ENCODE measurements at regions not wholly inside any gene's neighbourhood (a gene's known extent, or its start where the extent isn't known, plus 50 kb on each side); places are given as distances from the start of the nearest gene placed in this dataset.

DNA sequence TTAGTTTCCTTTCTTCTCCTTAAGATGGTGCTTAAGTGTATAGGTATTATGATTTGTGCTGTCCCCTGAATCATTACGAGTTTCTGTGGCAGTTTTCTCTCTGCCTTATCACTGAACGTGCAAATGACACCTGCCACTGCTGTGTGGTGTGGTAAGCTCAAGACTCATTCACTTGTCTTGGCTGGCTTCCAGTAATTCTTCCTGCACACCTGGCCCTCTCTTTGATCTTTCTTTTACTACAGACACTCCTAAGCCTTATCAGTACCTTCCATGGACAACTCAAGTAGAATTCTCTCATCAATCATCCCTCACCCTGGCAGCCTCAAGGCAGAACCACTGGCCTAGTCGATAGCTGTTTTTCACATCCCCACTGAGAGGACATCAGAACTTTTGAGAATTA is 82.6 kb upstream of the ADAMTS19 start:
- Histone ChIP-seq H3K9ac (ENCODE audit: low read length) (no peak overlapping the region), H3K4me1 (ENCODE audit: control insufficient read depth, insufficient read depth, low read length) (no peaks in the 10 kb centered on the region), H3K9me3 (ENCODE audit: control insufficient read depth, low read length) (no peaks in the 10 kb centered on the region), H3K4me3 (ENCODE audit: low read length) (no peak overlapping the region), H3K36me3 (ENCODE audit: control insufficient read depth, insufficient read depth, low read length, severe bottlenecking) (no peaks in the 10 kb centered on the region), H3K27me3 (replicated peaks; ENCODE audit: control insufficient read depth, insufficient read depth, low read length) (no peaks in the 10 kb centered on the region)
- DNase-seq (ENCODE audit: low read depth) = no peak

DNA sequence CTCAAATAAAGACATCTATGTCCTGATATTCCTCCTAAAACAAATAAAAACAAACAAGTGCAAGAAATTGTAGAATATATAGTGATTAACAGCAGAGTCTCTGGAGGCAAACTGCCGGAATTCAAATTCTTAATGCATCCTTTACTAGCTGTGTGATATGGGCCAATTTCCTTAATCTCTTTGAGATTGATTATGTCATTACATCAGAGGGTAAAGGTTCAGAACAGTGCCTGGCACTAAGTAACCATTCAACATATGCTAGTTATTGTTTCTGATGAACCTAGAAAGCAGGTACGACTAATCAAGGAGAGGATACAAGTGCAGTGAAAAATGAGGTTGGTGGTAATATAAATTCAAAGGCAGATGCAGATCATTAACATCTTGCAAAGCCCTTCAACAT is 81.1 kb upstream of the ADAMTS19 start:
- Histone ChIP-seq H3K36me3 (ENCODE audit: control insufficient read depth, insufficient read depth, low read length, severe bottlenecking) (no peaks in the 10 kb centered on the region), H3K9me3 (ENCODE audit: control insufficient read depth, low read length) (no peaks in the 10 kb centered on the region), H3K4me3 (ENCODE audit: low read length) (no peak overlapping the region), H3K4me1 (ENCODE audit: control insufficient read depth, insufficient read depth, low read length) (peaks cover 8% of the 10 kb centered on the region), H3K27me3 (replicated peaks; ENCODE audit: control insufficient read depth, insufficient read depth, low read length) (no peaks in the 10 kb centered on the region), H3K9ac (ENCODE audit: low read length) (no peak overlapping the region)
- DNase-seq (ENCODE audit: low read depth) = no peak

DNA sequence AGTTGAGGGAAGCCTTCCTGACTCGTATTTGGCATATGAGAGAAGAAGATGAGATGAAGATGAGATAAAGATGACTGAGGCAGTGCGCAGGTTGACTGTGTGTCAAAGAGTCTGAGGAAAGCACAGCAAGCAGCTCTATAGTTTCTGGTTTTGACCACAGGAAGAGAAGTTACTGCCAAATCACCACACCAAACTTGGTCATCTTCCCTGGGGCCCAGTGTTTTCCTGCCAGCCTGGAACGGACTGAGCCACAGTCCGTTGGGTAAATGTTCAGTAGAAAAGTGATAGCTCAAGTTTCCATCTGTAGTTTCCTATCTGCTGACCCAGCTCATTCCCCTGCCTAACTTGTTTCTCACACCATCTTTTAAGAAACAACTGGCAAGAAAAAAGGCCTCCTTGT is 80.7 kb upstream of the ADAMTS19 start:
- Histone ChIP-seq H3K9ac (ENCODE audit: low read length) (no peak overlapping the region), H3K36me3 (ENCODE audit: control insufficient read depth, insufficient read depth, low read length, severe bottlenecking) (no peaks in the 10 kb centered on the region), H3K4me3 (ENCODE audit: low read length) (no peak overlapping the region), H3K4me1 (ENCODE audit: control insufficient read depth, insufficient read depth, low read length) (peaks cover 8% of the 10 kb centered on the region), H3K9me3 (ENCODE audit: control insufficient read depth, low read length) (no peaks in the 10 kb centered on the region), H3K27me3 (replicated peaks; ENCODE audit: control insufficient read depth, insufficient read depth, low read length) (no peaks in the 10 kb centered on the region)
- DNase-seq (ENCODE audit: low read depth) = peak; percentile 15

DNA sequence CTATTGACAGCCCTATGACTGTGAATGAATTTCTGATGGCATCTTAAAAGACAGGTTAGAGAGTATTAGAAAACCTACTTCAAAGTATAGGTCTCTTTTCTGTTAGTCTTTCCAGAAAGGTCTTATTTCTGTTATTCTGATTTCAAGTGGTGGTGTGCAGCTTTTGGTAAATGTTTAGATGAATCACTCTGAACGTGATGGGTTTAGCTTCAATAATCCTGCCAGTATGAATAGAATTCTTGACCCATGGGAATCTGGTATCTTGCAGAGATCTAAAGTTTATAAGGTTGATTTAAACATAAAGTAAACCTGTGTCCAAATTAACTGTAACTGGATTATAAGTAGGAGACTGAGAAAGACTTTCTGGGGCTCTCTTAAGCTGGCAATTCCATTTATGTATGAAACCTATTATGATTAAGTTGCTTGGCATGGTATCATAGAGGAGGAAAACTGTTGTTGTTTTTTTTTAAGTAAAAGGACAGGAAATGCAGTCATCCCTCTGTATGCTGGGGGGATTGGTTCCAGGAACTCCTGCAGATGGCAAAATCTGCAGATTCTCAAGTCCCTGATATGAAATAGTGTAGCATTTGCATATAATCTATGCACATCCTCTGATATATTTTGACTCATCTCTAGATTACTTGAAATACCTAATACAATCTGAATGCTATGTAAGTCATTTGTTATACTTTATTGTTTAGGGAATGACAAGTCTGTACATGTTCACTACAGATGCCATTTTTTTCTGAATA is 77.0 kb upstream of the ADAMTS19 start:
- Histone ChIP-seq H3K4me1 (ENCODE audit: control insufficient read depth, insufficient read depth, low read length) (peaks cover 8% of the 10 kb centered on the region), H3K9me3 (ENCODE audit: control insufficient read depth, low read length) (no peaks in the 10 kb centered on the region), H3K36me3 (ENCODE audit: control insufficient read depth, insufficient read depth, low read length, severe bottlenecking) (no peaks in the 10 kb centered on the region), H3K9ac (ENCODE audit: low read length) (no peak overlapping the region), H3K27me3 (replicated peaks; ENCODE audit: control insufficient read depth, insufficient read depth, low read length) (no peaks in the 10 kb centered on the region), H3K4me3 (ENCODE audit: low read length) (no peak overlapping the region)
- DNase-seq (ENCODE audit: low read depth) = peak; percentile 38

DNA sequence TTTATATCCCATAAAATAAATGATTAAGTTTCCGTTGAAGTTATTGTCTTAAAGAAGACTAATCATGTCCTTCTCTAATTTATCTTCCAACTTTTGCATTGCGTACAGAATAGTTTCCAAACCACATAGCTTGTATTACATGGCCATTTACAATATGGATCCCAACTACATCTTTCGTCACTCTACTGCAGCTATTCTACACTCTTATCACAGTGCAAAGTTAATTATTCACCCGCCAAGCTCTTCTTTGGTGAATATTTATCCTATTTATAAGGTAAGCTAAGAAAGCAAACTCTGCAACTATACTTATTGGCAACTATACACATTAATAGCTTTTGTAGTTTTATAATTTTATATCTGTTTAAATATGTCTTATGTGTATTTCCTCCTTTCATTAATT is 75.9 kb upstream of the ADAMTS19 start:
- no peaks in the 10 kb centered on the region for H3K36me3 ChIP-seq (ENCODE audit: control insufficient read depth, insufficient read depth, low read length, severe bottlenecking)
- H3K4me3 ChIP-seq (ENCODE audit: low read length) = no peak overlapping the region
- H3K4me1 ChIP-seq (ENCODE audit: control insufficient read depth, insufficient read depth, low read length) = peaks cover 8% of the 10 kb centered on the region
- H3K9ac ChIP-seq (ENCODE audit: low read length) = no peak overlapping the region
- no peaks in the 10 kb centered on the region for H3K9me3 ChIP-seq (ENCODE audit: control insufficient read depth, low read length)
- DNase-seq (ENCODE audit: low read depth) = no peak
- no peaks in the 10 kb centered on the region for H3K27me3 ChIP-seq (replicated peaks; ENCODE audit: control insufficient read depth, insufficient read depth, low read length)

DNA sequence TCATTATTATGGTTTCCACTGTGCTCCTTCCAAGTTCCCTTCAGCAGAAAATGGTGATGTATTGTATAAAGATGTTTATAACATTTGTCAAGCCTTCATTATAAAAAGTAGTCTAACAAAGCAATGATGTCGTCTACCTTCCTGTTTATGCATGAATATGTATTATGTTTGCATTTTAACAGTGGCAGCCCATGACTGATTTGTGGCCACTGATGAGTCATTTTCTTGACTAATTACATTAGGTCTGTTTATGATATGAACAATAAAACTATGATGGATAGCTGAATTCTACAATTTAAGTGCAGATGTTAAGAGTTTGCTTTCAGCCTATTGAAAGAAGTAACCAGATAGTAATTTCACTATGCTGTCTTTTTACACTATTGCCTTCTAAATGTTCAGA is 75.4 kb upstream of the ADAMTS19 start:
- Histone ChIP-seq H3K36me3 (ENCODE audit: control insufficient read depth, insufficient read depth, low read length, severe bottlenecking) (no peaks in the 10 kb centered on the region), H3K9me3 (ENCODE audit: control insufficient read depth, low read length) (no peaks in the 10 kb centered on the region), H3K4me3 (ENCODE audit: low read length) (no peak overlapping the region), H3K4me1 (ENCODE audit: control insufficient read depth, insufficient read depth, low read length) (peaks cover 8% of the 10 kb centered on the region), H3K9ac (ENCODE audit: low read length) (no peak overlapping the region), H3K27me3 (replicated peaks; ENCODE audit: control insufficient read depth, insufficient read depth, low read length) (no peaks in the 10 kb centered on the region)
- DNase-seq (ENCODE audit: low read depth) = no peak

DNA sequence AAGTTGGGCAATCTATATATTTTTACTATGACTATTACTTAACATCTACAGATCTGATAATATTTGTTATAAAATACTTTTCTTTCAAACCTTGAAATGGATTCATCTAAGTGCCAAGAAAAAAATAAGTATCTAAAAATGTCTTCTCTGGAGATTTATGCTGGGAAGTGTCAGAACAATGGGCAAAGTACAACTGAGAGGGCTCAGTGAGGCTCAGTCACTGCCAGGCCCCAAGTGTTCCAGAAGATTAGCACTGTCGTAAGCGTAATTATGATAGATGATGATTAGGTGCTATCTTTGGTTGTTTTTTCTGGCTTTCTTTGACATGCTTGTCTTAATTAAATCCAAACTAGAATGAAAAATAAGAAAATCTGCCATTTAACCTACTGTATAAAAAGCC is 72.2 kb upstream of the ADAMTS19 start:
- peaks cover 8% of the 10 kb centered on the region for H3K4me1 ChIP-seq (ENCODE audit: control insufficient read depth, insufficient read depth, low read length)
- DNase-seq (ENCODE audit: low read depth) = no peak
- no peak overlapping the region for H3K4me3 ChIP-seq (ENCODE audit: low read length)
- no peak overlapping the region for H3K9ac ChIP-seq (ENCODE audit: low read length)
- H3K36me3 ChIP-seq (ENCODE audit: control insufficient read depth, insufficient read depth, low read length, severe bottlenecking) = no peaks in the 10 kb centered on the region
- H3K27me3 ChIP-seq (replicated peaks; ENCODE audit: control insufficient read depth, insufficient read depth, low read length) = no peaks in the 10 kb centered on the region
- H3K9me3 ChIP-seq (ENCODE audit: control insufficient read depth, low read length) = no peaks in the 10 kb centered on the region

DNA sequence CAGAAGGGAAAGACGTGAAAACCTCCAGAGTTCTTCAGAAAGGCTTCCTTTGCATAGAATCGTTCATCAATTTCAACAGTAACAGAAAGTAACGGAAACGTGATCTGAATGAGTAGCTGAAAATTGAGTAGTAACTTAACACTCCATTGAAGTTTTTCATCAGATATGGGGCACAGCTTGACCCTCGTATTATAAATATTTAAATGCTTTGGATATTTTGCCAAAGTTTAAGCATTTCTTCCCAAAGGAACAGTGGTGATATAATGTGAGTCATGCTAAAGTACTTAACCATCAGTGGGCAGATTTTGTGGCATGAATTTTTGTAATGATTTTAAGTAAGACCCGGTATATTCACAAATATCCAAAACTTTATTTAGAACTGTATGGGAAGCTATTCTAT is 67.4 kb upstream of the ADAMTS19 start:
- no peak for DNase-seq (ENCODE audit: low read depth)
- no peak overlapping the region for H3K4me3 ChIP-seq (ENCODE audit: low read length)
- no peak overlapping the region for H3K9ac ChIP-seq (ENCODE audit: low read length)
- no peaks in the 10 kb centered on the region for H3K27me3 ChIP-seq (replicated peaks; ENCODE audit: control insufficient read depth, insufficient read depth, low read length)
- no peaks in the 10 kb centered on the region for H3K36me3 ChIP-seq (ENCODE audit: control insufficient read depth, insufficient read depth, low read length, severe bottlenecking)
- no peaks in the 10 kb centered on the region for H3K9me3 ChIP-seq (ENCODE audit: control insufficient read depth, low read length)
- no peaks in the 10 kb centered on the region for H3K4me1 ChIP-seq (ENCODE audit: control insufficient read depth, insufficient read depth, low read length)

DNA sequence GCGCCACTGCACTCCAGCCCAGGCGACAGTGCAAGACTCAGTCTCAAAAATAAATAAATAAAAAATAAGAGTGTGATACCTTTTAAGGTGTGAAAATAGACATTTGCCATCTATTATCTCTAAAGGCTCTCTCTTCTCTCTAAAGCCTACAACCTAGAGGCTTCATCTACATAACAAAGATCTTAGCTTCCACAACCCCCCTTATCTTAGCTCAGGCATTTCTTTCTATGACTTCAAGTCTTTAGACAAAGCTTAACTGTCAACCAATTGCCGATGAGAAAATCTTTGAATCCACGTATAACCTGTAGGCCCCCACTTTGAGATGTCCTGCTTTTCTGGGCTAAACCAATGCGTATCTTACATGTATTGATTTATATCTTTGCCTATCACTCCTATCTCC is 64.9 kb upstream of the ADAMTS19 start:
- no peak overlapping the region for H3K4me3 ChIP-seq (ENCODE audit: low read length)
- no peaks in the 10 kb centered on the region for H3K36me3 ChIP-seq (ENCODE audit: control insufficient read depth, insufficient read depth, low read length, severe bottlenecking)
- H3K9me3 ChIP-seq (ENCODE audit: control insufficient read depth, low read length) = no peaks in the 10 kb centered on the region
- no peaks in the 10 kb centered on the region for H3K4me1 ChIP-seq (ENCODE audit: control insufficient read depth, insufficient read depth, low read length)
- H3K9ac ChIP-seq (ENCODE audit: low read length) = no peak overlapping the region
- no peak for DNase-seq (ENCODE audit: low read depth)
- H3K27me3 ChIP-seq (replicated peaks; ENCODE audit: control insufficient read depth, insufficient read depth, low read length) = no peaks in the 10 kb centered on the region

DNA sequence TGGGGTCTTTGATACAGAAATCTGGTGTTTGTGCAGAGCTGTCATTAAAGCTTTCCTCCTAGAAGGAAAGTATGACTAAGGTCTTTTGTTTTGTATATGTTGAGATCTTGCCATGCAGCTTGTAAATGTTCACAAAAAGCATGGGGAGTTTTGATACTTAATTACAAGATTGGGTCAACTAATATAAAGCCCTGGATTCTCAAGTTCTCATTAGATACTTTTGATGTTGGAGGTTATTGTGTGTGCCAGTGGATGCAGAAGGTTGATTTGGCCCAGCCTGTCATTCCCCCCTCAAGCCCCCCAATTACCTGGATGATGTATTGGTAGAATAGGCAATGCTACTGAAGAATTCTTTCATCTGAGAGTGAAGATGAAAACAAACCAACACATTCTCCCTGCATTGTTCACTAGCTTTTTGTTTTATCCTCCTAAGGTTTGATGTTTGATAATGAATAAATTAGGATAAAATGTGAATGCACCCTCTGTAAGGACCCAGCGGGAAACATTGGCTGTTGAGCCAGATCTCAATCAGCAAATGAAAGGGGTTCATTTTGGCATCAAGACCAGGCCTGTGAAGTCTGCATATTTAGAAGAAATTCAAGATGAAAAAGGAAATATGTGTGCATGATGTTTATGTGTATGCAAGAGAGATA is 61.9 kb upstream of the ADAMTS19 start:
- H3K9ac ChIP-seq (ENCODE audit: low read length) = no peak overlapping the region
- H3K4me1 ChIP-seq (ENCODE audit: control insufficient read depth, insufficient read depth, low read length) = no peaks in the 10 kb centered on the region
- H3K4me3 ChIP-seq (ENCODE audit: low read length) = no peak overlapping the region
- H3K9me3 ChIP-seq (ENCODE audit: control insufficient read depth, low read length) = no peaks in the 10 kb centered on the region
- H3K36me3 ChIP-seq (ENCODE audit: control insufficient read depth, insufficient read depth, low read length, severe bottlenecking) = no peaks in the 10 kb centered on the region
- DNase-seq (ENCODE audit: low read depth) = no peak
- H3K27me3 ChIP-seq (replicated peaks; ENCODE audit: control insufficient read depth, insufficient read depth, low read length) = no peaks in the 10 kb centered on the region

DNA sequence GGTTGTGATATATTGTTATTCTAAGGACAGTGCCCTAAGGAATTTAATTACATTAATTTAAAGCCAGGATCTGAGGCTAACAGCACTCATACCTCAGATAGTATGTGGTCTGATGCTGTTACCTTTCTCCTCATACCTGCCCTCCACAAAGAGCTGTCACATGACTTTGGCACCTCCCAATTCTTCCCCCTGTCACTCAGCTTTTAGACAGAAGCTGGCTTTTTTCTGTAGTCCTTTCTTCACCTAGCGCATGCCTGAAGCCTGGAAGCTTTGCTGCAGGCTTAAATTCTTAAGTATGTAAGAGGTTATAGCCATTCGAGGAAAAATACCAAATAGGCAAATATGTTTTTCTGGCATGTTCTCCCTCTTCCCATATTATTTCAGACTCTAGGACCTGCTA is 61.0 kb upstream of the ADAMTS19 start:
- no peaks in the 10 kb centered on the region for H3K9me3 ChIP-seq (ENCODE audit: control insufficient read depth, low read length)
- no peak for DNase-seq (ENCODE audit: low read depth)

More for the DNA sequence above, 61.0 kb upstream of the ADAMTS19 start:
- H3K36me3 ChIP-seq (ENCODE audit: control insufficient read depth, insufficient read depth, low read length, severe bottlenecking) = no peaks in the 10 kb centered on the region
- H3K9ac ChIP-seq (ENCODE audit: low read length) = no peak overlapping the region
- no peaks in the 10 kb centered on the region for H3K27me3 ChIP-seq (replicated peaks; ENCODE audit: control insufficient read depth, insufficient read depth, low read length)
- H3K4me1 ChIP-seq (ENCODE audit: control insufficient read depth, insufficient read depth, low read length) = no peaks in the 10 kb centered on the region
- H3K4me3 ChIP-seq (ENCODE audit: low read length) = no peak overlapping the region
